Fibroblast of villous mesenchyme (primary cell): ENCODE measurements at regions not wholly inside any gene's neighbourhood (a gene's known extent, or its start where the extent isn't known, plus 50 kb on each side); places are given as distances from the start of the nearest gene placed in this dataset.
"Not testable (repeated sequence)": the region's sequence is repeated elsewhere in the genome, so short reads cannot be mapped to it uniquely, and the experiment has no call there.

Experiments
- DNase-seq: peaks from one replicate; pipeline ENCODE4 v3.0.0-alpha.2; 2010; ENCODE audit warnings: low read depth
- H3K4me3 ChIP-seq: 2 replicates; pipeline ENCODE4 v1.5.1; 2011; ENCODE audit warnings: low read depth, mild to moderate bottlenecking, low read length
- TF ChIP-seq, protein P1 (sequence below): IDR thresholded peaks from 2 replicates; pipeline ENCODE4 v1.5.1; 2012; ENCODE audit warnings: low read depth, mild to moderate bottlenecking, low read length; ENCODE audit not compliant: insufficient read depth

GRCh38 chr2:87325042-87325910, 303.6 kb upstream of the PLGLB1 start:
- H3K4me3 ChIP-seq, DNase-seq: not testable (repeated sequence)

- not testable (repeated sequence) for DNase-seq
Observed at GRCh38 chr2:87325911-87326294, 304.3 kb upstream of the PLGLB1 start.

GRCh38 chr2:87326754-87327153, 305.1 kb upstream of the PLGLB1 start:
- peak; percentile 17 for DNase-seq
- H3K4me3 ChIP-seq = not testable (repeated sequence)

More at GRCh38 chr2:87325911-87326294, 304.3 kb upstream of the PLGLB1 start:
- H3K4me3 ChIP-seq = not testable (repeated sequence)

DNA sequence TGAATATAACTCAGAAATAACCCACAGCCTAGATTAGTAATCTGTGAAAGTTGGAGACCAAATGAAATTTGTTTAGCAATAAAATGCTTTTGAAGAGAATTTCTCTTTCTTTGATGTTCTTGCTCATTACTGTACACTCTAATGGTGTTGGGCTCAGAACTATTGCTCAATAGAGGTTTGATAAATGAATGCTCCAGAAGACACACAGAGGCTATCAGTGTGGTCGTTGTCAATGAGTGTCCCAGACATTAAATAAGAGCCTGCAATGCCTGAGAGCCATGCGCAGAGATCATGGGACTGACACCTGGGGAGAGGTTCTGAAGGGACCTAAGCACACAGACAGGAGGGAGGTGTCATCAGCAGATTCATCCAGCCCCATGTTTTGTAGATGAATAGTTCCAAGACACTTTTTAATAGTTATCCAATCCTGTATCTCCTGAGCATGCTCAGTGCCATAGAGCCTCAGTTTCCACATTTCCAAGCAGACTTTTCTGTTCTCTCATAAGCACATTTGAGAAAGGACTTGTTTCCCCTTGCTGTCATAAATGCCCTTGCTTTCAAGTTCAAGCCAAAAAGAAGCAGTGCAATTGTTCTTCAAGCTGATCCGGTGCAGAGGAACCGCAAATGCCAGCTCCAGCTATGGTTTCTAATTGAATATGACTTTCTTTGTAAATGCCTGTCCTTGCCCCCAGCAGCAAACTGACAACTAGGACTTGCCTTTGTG, 306.2 kb upstream of the PLGLB1 start:
- not testable (repeated sequence) for DNase-seq, H3K4me3 ChIP-seq

GRCh38 chr2:87329529-87329928, 307.9 kb upstream of the PLGLB1 start:
- not testable (repeated sequence) for H3K4me3 ChIP-seq, DNase-seq

DNA sequence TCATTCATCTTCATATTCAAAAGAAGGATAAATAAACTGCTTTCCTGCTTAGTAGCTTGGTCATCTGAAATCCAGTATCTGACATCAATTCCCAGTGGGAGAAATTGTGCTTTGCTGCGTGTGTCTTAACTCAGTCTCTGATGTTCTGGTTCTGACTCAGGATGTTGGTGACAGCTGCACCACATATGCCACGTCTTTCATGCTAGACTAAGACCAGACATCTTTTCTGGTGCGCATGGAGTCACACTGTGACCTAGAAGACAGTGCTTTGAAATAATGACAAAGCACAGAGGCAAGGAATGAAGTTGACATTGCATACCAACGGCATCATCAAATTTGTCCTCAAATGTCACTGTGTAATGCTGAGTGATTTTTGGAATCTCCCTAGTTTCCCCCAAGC, 308.8 kb upstream of the PLGLB1 start:
- not testable (repeated sequence) for DNase-seq, H3K4me3 ChIP-seq

DNA sequence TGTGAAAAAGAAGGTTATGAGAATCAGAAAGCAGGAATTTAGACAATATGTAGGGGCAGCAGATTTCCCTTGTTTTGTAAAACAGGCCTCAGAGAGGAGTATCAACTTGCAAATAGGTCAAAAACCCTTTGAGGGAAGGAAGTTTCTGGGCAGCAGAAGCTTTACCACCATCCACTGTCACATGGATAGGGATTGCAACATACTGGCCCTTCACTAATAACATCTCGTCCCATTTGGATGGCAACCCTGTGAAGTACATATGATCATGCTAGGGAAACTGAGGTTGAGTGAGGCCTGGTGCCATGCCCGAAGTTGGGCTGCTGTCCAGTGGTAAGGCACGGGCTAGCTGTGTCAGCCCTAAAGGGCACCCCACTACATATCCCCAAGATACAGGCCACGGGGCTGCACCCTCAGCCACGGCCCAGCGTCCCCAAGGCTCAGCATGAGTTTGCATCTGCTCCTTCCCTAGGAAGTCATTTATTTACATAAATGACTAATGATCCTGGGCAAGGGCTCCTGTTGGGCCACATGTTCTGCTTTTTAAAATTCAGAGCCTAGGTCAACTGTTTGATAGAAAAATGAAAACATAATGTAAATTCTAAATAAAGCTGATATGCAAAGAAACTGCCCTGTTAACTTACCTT, 310.4 kb upstream of the PLGLB1 start:
- not testable (repeated sequence) for DNase-seq, H3K4me3 ChIP-seq

GRCh38 chr2:87334888-87335287, 313.2 kb upstream of the PLGLB1 start:
- DNase-seq, H3K4me3 ChIP-seq: not testable (repeated sequence)

DNA sequence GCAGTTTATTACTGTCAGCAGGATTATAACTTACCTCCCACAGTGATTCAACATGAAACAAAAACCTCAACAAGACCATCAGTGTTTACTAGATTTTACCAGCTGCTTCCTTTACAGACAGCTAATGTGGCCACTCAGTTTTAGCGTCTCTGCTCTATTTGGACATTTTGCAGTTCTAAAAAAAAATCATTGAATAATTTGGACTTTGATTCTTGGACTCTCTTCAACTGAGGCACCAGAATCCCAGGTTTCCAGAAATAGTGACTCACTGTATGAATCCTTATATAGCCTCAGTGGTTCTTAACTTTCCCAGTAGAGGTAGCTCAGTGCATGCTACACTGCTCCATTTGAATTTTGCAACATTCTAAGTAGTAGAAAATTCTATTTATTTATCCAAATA, 317.4 kb upstream of the PLGLB1 start:
- not testable (repeated sequence) for H3K4me3 ChIP-seq
- peak; percentile 20 for DNase-seq

GRCh38 chr2:87341601-87342014, 320.0 kb upstream of the PLGLB1 start:
- H3K4me3 ChIP-seq = not testable (repeated sequence)
- TF ChIP-seq, protein P1, sequence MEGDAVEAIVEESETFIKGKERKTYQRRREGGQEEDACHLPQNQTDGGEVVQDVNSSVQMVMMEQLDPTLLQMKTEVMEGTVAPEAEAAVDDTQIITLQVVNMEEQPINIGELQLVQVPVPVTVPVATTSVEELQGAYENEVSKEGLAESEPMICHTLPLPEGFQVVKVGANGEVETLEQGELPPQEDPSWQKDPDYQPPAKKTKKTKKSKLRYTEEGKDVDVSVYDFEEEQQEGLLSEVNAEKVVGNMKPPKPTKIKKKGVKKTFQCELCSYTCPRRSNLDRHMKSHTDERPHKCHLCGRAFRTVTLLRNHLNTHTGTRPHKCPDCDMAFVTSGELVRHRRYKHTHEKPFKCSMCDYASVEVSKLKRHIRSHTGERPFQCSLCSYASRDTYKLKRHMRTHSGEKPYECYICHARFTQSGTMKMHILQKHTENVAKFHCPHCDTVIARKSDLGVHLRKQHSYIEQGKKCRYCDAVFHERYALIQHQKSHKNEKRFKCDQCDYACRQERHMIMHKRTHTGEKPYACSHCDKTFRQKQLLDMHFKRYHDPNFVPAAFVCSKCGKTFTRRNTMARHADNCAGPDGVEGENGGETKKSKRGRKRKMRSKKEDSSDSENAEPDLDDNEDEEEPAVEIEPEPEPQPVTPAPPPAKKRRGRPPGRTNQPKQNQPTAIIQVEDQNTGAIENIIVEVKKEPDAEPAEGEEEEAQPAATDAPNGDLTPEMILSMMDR = peak; percentile 49
- peak; percentile 71 for DNase-seq

DNA sequence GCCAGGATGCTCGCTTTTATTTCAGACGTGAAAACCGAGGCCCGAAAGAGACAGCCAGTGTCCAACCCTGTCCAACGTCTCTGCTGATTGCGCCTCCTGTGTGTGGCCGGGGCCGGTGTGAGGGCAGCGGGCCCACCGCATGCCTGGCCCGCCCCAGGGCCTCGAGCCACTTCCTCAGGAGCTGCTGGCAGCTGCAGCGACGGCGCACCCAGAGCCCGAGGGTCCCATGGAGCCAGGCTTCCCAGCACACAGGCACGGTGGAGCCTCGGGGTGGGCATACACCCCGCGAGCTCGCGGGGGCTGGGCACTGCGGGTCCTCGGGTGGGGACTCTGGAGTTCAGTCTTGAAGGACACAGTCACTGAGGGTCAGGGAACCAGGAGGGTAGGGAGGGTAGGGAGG, 320.5 kb upstream of the PLGLB1 start:
- not testable (repeated sequence) for DNase-seq, H3K4me3 ChIP-seq

DNA sequence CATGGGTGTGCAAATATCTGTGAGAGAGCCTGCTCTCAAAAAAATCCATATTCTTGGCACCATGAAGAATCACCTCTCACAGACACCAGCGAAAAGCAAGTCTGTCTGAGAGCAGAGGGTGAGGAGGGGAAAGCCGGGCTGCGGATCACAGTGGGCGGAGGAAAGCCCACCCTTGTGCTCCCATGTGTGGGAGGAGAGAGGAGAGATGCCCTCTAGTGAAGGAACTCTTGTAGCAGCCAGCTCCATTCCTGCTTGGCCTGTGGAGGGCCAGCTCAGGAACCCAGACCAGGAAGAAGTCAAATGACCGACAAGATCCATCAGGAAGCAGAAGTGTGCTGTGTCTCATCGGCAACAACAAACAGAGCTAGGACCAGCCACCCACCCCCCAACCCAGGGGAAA, 321.7 kb upstream of the PLGLB1 start:
- DNase-seq, H3K4me3 ChIP-seq: not testable (repeated sequence)

DNA sequence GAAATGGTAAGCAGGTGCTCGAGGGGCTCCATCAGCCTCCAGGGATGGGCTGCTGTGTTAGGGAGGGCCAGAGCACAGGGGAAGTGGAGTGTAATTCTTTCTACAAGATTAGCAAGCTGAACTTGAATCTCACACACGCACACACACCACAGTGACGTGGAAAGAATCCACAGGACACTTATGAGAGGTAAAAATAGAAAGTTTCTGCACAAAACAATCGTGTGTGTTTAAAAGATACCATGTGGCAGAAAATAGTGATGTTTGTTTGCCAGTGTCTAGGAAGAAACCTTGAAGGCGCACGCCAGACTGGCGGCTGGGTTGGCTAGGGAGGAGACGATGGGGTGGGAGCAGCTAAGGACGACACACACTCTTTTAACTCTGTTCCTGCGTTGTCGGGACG, 323.6 kb upstream of the PLGLB1 start:
- DNase-seq, H3K4me3 ChIP-seq: not testable (repeated sequence)

- peak overlapping the region; percentile 48 for H3K4me3 ChIP-seq
- DNase-seq = peak; percentile 1
Observed at GRCh38 chr2:87348556-87348955, 326.9 kb upstream of the PLGLB1 start.

- not testable (repeated sequence) for H3K4me3 ChIP-seq
Observed at GRCh38 chr2:87349006-87349405, 327.4 kb upstream of the PLGLB1 start.

DNA sequence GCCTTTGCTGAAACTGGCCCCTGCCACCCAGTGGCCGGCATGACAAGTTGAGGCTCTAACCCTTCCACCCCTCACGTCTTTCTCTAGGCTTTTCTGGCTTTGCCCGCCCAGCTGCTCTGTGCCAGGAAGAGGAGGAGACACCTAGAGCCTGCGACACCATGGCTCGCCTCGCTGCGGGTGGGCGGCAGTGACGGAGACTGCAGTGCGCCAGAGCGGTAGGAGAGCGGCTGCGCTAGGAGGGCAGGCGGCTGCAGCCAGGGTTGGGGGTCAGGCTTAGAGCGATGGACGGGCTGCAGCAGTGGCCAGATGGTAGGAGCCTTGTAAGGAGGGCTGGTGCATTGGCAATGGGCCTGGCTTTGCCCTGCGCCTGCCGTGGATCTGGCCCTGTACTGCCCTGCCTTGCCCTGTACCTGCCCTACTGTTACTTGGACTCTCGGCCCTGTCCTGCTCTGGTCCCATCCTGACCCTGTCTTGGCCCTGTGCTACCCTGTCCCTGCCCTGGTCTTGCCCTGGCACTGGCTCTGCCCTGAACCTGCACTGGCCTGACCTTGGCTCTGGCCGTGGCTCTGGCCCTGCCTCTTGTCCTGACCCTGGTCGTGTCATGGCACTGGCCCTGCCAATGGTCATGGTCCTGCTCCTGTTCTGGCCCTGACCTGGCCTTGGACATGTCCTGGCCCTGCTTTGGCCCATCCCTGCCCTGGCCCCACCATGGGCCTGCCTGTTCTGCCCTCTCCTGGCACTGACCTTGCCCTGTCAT, 330.7 kb upstream of the PLGLB1 start:
- DNase-seq, H3K4me3 ChIP-seq: not testable (repeated sequence)

More at GRCh38 chr2:87349006-87349405, 327.4 kb upstream of the PLGLB1 start:
- DNase-seq = peak; percentile 14

DNA sequence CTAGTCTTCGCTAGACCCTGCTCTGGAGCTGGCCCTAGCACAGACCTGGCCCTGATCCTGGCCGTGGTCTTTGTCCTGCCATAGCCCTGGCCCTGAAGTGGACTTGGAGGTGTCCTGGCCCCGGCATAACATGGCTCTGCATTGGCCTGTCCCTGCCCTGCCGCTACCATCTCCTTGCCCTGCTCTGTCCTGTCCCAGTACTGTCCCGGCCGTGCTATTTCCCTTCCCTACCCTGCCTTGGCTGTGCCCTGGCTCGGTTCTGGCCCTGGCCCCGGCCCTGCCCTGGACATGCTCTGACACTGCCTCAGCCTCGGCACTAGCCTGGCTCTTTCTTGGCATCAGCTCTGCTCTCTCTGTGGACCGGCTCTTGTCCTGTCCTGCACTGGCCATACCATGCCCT, 331.8 kb upstream of the PLGLB1 start:
- not testable (repeated sequence) for H3K4me3 ChIP-seq, DNase-seq
